ENCODE measurements at regions not wholly inside any gene's neighbourhood (a gene's known extent, or its start where the extent isn't known, plus 50 kb on each side); places are given as distances from the start of the nearest gene placed in this dataset.

DNA sequence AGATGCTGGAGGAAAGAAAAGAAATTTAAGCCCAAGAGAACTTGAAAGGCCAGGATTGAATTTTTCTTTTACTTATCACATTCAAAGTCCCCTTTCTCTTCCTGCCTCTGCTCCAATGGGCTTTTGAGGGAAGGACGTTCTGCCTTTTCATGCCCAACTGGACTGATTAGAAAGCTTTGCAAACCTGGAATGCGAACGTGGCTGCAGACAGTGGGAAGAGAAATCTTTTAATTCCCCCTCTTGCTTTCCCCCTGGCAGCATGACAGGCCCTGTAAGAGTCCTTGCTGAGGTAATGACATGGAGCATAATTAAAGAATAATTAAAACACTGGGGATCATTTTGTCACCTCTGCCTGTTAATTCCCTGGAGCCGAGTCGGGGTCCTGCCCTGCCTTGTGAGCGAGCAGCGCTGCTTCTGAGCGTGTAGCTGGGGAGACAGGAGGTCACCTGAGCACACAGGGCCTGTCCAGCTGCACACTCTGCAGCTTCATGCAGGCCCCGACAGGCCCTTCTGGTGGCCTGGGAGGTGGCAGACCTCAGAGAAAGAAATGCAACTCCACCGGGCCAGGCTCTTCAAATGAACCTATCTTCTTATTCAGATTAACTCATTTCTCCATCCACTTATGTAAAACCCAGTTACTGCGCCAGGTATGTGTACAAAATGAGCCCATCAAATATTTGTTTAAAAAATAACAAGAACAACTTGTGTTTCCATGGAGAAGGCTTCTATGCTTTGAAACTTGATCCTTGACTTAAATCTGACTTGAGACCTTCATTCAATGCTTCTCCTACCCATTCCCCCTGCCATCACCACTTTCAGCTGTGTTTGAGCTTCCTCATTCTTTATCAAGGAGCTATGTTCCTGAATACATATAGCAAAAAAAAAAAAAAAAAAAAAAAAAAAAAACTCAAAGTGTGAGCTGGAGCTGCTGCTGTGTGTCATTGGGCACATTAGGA, 628.2 kb upstream of the CFAP20DC start:
- Histone ChIP-seq H3K4me1 (no peaks in the 10 kb centered on the region), H3K4me3 (no peak overlapping the region), H3K27ac (no peak overlapping the region), H3K27me3 (no peaks in the 10 kb centered on the region), H3K9me3 (no peaks in the 10 kb centered on the region), H3K36me3 (no peaks in the 10 kb centered on the region)
- DNase-seq (no peak), ATAC-seq (no peak)
- in situ Hi-C loops (cut with MboI; ENCODE audit: low sequenced_read_pairs in 4 of 4) (no loop called here), intact Hi-C loops (cut with DNase I; ENCODE audit: low total_unique reads) (no loop called here)
- TF ChIP-seq POLR2A (IDR thresholded peaks at IDR 0.05) = no peak
- TF ChIP-seq, protein P1, sequence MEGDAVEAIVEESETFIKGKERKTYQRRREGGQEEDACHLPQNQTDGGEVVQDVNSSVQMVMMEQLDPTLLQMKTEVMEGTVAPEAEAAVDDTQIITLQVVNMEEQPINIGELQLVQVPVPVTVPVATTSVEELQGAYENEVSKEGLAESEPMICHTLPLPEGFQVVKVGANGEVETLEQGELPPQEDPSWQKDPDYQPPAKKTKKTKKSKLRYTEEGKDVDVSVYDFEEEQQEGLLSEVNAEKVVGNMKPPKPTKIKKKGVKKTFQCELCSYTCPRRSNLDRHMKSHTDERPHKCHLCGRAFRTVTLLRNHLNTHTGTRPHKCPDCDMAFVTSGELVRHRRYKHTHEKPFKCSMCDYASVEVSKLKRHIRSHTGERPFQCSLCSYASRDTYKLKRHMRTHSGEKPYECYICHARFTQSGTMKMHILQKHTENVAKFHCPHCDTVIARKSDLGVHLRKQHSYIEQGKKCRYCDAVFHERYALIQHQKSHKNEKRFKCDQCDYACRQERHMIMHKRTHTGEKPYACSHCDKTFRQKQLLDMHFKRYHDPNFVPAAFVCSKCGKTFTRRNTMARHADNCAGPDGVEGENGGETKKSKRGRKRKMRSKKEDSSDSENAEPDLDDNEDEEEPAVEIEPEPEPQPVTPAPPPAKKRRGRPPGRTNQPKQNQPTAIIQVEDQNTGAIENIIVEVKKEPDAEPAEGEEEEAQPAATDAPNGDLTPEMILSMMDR (IDR thresholded peaks at IDR 0.05 in 4 of 5, conservative IDR thresholded peaks at IDR 0.05 in 1 of 5) = no peak

DNA sequence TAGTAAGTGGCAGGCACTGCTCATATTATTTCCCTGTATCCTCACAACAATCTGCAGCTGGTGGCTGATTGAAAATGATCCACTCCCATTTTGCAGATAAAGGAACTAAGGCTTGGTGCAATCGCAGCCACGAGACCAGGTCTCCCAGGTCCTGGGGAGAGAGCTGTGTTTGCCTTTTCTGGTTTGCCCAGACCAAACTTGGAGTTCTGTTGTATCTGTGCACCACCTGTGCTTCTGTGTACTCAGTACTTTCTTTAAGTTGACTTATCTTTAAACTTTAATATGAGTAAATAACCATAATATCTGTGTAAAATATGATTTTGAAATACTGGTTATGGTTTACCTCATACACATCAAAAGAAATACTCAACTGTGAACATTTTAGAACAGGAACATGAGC, 625.7 kb upstream of the CFAP20DC start:
- no peaks in the 10 kb centered on the region for H3K27me3 ChIP-seq
- DNase-seq = no peak
- no peak overlapping the region for H3K4me3 ChIP-seq
- in situ Hi-C loops (cut with MboI; ENCODE audit: low sequenced_read_pairs in 4 of 4) = no loop called here
- no peaks in the 10 kb centered on the region for H3K36me3 ChIP-seq
- no peaks in the 10 kb centered on the region for H3K4me1 ChIP-seq
- TF ChIP-seq, protein P1 (IDR thresholded peaks at IDR 0.05 in 4 of 5, conservative IDR thresholded peaks at IDR 0.05 in 1 of 5) = no peak
- TF ChIP-seq POLR2A (IDR thresholded peaks at IDR 0.05) = no peak
- no peak overlapping the region for H3K27ac ChIP-seq
- intact Hi-C loops (cut with DNase I; ENCODE audit: low total_unique reads) = no loop called here
- ATAC-seq = no peak
- H3K9me3 ChIP-seq = no peaks in the 10 kb centered on the region

DNA sequence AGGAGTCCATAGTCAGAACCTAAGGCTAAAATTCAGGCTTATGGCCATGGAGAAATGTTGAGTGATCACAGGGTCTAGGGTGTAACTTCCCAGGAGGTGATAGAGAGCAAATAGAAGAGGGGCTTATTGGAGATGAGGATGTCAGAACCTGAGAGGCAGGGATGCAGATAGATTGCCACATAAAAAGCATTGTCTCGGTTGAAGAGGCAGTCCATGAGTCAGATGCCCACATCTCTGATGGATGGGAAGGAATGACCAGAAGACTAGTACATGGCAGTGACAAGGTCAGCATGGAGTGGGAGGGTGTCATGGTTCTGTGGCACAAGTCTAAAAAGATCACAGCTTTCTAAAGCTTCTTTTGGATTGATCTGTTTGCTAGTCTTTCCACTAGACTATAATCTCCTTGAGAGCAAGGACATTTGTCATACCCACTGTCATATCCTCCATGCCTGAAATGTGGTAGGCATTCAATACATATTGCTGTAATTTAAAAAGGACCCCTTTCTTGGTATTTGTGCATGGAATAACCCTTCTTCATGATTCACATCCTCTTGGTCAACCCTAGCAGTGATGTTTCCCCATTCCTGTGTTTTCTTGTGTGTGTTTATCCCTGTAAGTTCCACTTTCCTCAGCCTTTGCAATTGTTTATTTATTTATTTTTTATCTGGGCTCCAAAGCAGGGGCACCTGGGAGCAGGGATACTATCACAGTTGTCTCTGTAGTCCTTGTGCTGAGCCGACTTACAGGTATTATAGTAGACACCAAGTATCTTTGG, 613.4 kb upstream of the CFAP20DC start:
- no peak for ATAC-seq

DNA sequence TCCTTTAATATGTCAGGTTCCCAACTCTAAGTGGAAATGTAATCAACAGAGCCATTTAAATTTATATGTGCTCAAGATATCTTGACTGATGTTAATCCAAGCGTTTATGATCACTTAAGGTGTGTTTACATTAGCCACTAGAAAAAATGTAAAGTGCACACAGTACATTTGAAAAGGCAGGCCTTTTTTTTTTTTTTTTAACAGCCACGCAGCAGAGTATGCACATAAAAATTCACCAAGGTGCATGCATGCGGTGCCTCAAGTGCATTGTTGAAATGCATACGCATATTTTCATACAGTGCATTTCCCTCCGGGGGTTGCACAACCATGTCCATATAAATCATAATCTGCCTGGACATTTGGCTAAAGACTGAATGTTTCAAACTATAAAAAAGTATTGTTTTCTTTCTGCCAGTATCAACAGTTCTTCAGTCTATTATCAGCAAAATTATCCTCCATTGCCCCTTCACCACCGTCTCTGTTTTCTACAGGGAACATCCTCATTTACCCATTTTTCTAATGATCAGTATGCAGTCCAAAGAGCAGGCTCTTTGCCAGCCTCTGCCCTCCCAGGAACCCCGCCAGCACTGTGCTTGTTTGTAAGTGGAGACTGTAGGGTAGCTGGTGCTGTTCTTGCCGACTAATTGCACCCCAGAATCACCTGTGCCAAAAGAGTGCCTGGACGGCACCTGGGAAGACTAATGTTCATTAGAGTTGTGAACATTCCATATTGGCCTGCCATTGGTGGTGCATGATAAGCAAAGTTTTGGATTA, 611.2 kb upstream of the CFAP20DC start:
- no peaks in the 10 kb centered on the region for H3K27me3 ChIP-seq
- intact Hi-C loops (cut with DNase I; ENCODE audit: low total_unique reads) (no loop called here), in situ Hi-C loops (cut with MboI; ENCODE audit: low sequenced_read_pairs in 4 of 4) (no loop called here)
- no peak overlapping the region for H3K27ac ChIP-seq
- H3K36me3 ChIP-seq = no peaks in the 10 kb centered on the region
- no peaks in the 10 kb centered on the region for H3K9me3 ChIP-seq
- ATAC-seq (no peak), DNase-seq (no peak)
- H3K4me1 ChIP-seq = no peaks in the 10 kb centered on the region
- no peak overlapping the region for H3K4me3 ChIP-seq
- TF ChIP-seq, protein P1 (IDR thresholded peaks at IDR 0.05 in 4 of 5, conservative IDR thresholded peaks at IDR 0.05 in 1 of 5) = no peak
- TF ChIP-seq POLR2A (IDR thresholded peaks at IDR 0.05) = no peak

More for the DNA sequence above, 613.4 kb upstream of the CFAP20DC start:
- Histone ChIP-seq H3K4me1 (no peaks in the 10 kb centered on the region), H3K27me3 (no peaks in the 10 kb centered on the region), H3K9me3 (no peaks in the 10 kb centered on the region), H3K4me3 (no peak overlapping the region), H3K36me3 (no peaks in the 10 kb centered on the region), H3K27ac (no peak overlapping the region)
- in situ Hi-C loops (cut with MboI; ENCODE audit: low sequenced_read_pairs in 4 of 4) (no loop called here), intact Hi-C loops (cut with DNase I; ENCODE audit: low total_unique reads) (no loop called here)
- no peak for DNase-seq
- TF ChIP-seq, protein P1 (IDR thresholded peaks at IDR 0.05 in 4 of 5, conservative IDR thresholded peaks at IDR 0.05 in 1 of 5) = no peak
- no peak for TF ChIP-seq POLR2A (IDR thresholded peaks at IDR 0.05)

All from gastrocnemius medialis (tissue), 4 donors.